IMR-90 (cell line): ENCODE measurements at regions not wholly inside any gene's neighbourhood (a gene's known extent, or its start where the extent isn't known, plus 50 kb on each side); places are given as distances from the start of the nearest gene placed in this dataset.

Source experiments
- CEBPB ChIP-seq: IDR thresholded peaks from 2 replicates; pipeline ENCODE4 v1.6.1; 2012; ENCODE audit warnings: low read depth, low read length, improper control_type of control experiment
- MAFK ChIP-seq: IDR thresholded peaks from 2 replicates; pipeline ENCODE4 v1.6.1; 2012; ENCODE audit warnings: low read depth, low read length, improper control_type of control experiment
- MAZ ChIP-seq: IDR thresholded peaks from 2 replicates; pipeline ENCODE4 v1.6.1; 2012; ENCODE audit warnings: low read depth, mild to moderate bottlenecking, low read length, improper control_type of control experiment, moderate library complexity, borderline replicate concordance
- MXI1 ChIP-seq: IDR thresholded peaks from 2 replicates; pipeline ENCODE4 v1.6.1; 2012; ENCODE audit warnings: low read depth, mild to moderate bottlenecking, low read length, moderate library complexity, borderline replicate concordance
- NFE2L2 ChIP-seq: fragments of 150-350 bp; IDR thresholded peaks from 2 replicates; pipeline ENCODE4 v1.6.1; 2016; ENCODE audit warnings: low read depth, mild to moderate bottlenecking, low read length
- POLR2A ChIP-seq: IDR thresholded peaks from 2 replicates; pipeline ENCODE4 v1.6.1; 2012; ENCODE audit warnings: mild to moderate bottlenecking, low read depth, low read length
- RAD21 ChIP-seq: IDR thresholded peaks from 2 replicates; pipeline ENCODE4 v1.6.1; 2012; ENCODE audit warnings: low read length, improper control_type of control experiment
- RCOR1 ChIP-seq: IDR thresholded peaks from 2 replicates; pipeline ENCODE4 v1.6.1; 2012; ENCODE audit warnings: mild to moderate bottlenecking, low read length, improper control_type of control experiment; ENCODE audit not compliant: insufficient replicate concordance
- RFX5 ChIP-seq: IDR thresholded peaks from 2 replicates; pipeline ENCODE4 v1.8.0; 2012; ENCODE audit warnings: low read depth, mild to moderate bottlenecking, low read length, moderate library complexity
- SMC3 ChIP-seq: fragments of 150-350 bp; IDR thresholded peaks from 2 replicates; pipeline ENCODE4 v1.6.1; 2016; ENCODE audit warnings: low read depth, mild to moderate bottlenecking, antibody characterized with exemption, low read length, moderate library complexity
- TF ChIP-seq, protein P1 (sequence below): conservative IDR thresholded peaks from 2 replicates; pipeline ENCODE4 v1.5.1; 2012; ENCODE audit warnings: mild to moderate bottlenecking, low read depth, low read length, improper control_type of control experiment
- TF ChIP-seq, protein P2 (sequence below): fragments of 150-350 bp; IDR thresholded peaks from 2 replicates; pipeline ENCODE4 v1.6.1; 2016; ENCODE audit warnings: low read depth, mild to moderate bottlenecking, low read length, moderate library complexity, borderline replicate concordance

DNA sequence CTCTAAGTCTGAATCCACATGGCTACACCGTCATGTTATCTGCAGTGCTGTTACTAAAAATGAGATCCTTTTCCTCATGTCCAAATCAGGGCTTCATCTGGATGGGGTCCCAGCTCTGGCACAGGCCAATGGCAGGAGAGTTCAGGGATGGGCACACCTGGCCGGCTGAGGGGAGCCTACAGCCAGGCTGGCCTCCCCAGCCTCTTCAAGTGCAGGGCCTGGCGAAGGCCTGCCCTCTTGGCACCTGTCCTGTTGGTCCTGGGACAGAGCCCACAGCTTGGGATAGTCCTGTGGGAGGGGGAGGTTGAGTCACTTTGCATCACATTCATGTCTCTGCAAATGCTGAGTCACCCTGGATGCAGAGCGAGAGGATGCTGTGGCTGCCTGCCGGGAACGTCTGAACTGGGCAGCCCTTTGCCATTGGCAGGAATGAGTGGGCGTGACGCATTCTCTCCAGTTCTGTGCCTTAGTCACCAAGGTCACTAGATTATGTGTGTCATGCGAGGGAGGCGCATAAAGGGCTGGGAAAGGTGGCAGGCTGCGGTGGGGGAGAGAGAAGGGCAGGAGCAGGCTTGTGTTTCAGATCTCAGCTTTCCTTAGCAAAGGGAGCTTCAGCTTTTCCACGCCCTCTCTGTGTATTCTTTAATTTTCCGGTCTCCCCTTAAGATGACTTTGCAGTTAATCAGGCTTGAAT lies 223.2 kb upstream of the ECI2 start:
- TF ChIP-seq RFX5 (no peak), CEBPB (peak; percentile 88), RCOR1 (no peak), POLR2A (peak; percentile 77; the same call in 1 of the 2 replicates), MXI1 (no peak; the same call in 1 of the 2 replicates), RAD21 (peak; percentile 37), SMC3 (peak; percentile 34), MAFK (peak; percentile 89), MAZ (peak; percentile 85; the same call in 1 of the 2 replicates), NFE2L2 (peak; percentile 99)
- TF ChIP-seq, protein P1, sequence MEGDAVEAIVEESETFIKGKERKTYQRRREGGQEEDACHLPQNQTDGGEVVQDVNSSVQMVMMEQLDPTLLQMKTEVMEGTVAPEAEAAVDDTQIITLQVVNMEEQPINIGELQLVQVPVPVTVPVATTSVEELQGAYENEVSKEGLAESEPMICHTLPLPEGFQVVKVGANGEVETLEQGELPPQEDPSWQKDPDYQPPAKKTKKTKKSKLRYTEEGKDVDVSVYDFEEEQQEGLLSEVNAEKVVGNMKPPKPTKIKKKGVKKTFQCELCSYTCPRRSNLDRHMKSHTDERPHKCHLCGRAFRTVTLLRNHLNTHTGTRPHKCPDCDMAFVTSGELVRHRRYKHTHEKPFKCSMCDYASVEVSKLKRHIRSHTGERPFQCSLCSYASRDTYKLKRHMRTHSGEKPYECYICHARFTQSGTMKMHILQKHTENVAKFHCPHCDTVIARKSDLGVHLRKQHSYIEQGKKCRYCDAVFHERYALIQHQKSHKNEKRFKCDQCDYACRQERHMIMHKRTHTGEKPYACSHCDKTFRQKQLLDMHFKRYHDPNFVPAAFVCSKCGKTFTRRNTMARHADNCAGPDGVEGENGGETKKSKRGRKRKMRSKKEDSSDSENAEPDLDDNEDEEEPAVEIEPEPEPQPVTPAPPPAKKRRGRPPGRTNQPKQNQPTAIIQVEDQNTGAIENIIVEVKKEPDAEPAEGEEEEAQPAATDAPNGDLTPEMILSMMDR: no peak
- TF ChIP-seq, protein P2, sequence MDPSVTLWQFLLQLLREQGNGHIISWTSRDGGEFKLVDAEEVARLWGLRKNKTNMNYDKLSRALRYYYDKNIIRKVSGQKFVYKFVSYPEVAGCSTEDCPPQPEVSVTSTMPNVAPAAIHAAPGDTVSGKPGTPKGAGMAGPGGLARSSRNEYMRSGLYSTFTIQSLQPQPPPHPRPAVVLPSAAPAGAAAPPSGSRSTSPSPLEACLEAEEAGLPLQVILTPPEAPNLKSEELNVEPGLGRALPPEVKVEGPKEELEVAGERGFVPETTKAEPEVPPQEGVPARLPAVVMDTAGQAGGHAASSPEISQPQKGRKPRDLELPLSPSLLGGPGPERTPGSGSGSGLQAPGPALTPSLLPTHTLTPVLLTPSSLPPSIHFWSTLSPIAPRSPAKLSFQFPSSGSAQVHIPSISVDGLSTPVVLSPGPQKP: no peak
